GM12892 (cell line): ENCODE measurements at regions not wholly inside any gene's neighbourhood (a gene's known extent, or its start where the extent isn't known, plus 50 kb on each side); places are given as distances from the start of the nearest gene placed in this dataset.

Experiments
- DNase-seq: peaks from one replicate; pipeline ENCODE4 v3.0.0; 2011; ENCODE audit not compliant: insufficient read length
- FAIRE-seq: peaks from 2 replicates; lab custom pipeline; 2011; peaks lifted over from hg19 to GRCh38; lab: Jason Lieb, UNC
- POLR2A ChIP-seq: IDR thresholded peaks from 2 replicates; pipeline ENCODE4 v1.6.1; 2011; ENCODE audit warnings: low read depth, low read length, control low read depth
- POLR2AphosphoS5 ChIP-seq: IDR thresholded peaks from 2 replicates; pipeline ENCODE4 v1.6.1; 2011; ENCODE audit warnings: low read depth, low read length, control low read depth
- TAF1 ChIP-seq: IDR thresholded peaks from 2 replicates; pipeline ENCODE4 v1.6.1; 2011; ENCODE audit warnings: low read depth, mild to moderate bottlenecking, control low read depth, low read length, borderline replicate concordance

DNA sequence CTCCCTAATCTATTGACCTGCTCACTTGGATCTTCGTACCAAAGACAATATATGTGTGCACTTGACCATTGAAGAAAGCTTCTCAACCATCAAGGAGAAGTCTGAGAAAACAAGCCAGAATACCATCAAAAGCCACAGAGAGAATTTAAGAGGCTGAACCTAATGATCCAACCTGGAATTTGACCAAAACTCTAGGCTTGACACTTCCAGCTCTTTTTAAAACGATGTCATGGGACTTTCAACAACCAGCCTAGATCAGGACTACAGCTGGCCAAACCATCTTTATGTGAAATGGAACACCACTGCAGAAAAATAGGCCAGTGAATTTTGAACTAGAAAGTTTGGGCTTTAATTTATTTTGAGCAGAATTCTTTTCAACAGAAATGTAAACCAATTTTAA, 444.4 kb downstream of the LTN1 start:
- DNase-seq: no peak
- no peak for TF ChIP-seq TAF1
- FAIRE-seq: no peak

DNA sequence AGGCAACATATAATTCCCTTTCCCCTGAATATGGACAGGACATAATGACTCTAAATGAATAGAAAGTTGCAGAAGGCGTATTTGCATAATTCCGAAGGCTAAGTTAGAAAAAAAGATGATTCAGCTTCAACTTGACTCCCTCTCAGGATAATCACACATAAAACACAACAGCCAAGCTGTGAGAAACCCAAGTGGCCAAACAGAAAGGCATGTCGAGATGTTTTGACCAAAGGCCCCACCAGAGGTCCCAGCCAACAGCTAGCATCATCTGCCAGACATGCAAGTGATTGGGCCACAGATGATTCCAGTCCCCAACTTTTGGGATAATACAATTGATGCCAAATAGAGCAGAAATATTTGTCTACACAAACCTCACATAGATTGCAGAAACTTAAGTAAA, 444.9 kb downstream of the LTN1 start:
- FAIRE-seq (no peak), DNase-seq (no peak)
- no peak for TF ChIP-seq TAF1
- no peak for TF ChIP-seq POLR2AphosphoS5
- no peak for TF ChIP-seq POLR2A

DNA sequence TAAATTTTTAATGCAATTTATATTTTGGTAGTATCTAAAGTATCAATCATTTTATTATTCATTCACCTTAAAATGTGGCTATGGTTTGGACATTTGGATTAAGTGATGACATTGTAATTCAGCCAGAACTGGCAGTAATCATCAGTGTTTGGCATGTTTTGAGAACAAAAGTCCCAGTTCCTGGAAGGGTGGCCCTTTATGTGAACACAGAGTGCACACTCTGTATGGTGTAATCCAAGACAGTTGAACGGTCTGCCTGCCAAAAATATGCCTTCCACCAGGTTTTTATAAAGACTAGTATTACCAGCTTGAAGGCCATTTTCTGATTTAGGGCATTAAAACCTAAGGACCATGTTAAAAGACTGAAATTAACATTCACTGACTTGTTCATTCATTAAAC, 448.7 kb downstream of the LTN1 start:
- DNase-seq (no peak), FAIRE-seq (no peak)
- no peak for TF ChIP-seq POLR2AphosphoS5
- no peak for TF ChIP-seq TAF1
- TF ChIP-seq POLR2A: no peak

DNA sequence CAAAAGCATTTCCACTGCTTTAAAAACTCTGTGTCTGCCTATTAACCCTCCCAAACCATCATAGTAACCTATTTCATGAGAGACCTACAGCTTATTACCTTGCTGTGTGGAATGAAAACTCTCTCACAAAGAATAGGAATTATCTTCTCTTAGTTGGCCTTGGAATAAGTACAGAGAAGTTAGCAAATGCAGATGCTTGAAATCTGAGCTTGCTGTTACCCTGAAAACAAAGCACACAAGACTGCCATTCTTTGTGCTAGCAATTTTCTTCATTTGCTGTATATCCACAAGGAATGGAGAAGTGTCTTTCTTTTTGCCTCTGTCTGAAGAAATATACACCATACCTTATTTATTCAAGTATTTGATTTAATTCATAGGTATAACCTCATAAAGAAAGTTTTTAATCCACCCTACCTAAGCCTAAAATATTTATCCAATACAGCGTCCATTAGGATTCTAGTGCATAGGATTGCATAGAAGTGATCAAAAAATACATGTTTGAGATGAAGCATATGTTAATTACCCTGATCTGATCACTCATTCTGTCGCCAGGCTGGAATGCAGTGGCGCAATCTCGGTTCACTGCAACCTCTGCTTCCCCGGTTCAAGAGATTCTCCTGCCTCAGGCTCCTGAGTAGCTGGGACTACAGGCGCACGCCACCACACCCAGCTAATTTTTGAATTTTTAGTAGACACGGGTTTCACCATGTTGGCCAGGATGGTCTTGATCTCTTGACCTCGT, 451.1 kb downstream of the LTN1 start:
- no peak for FAIRE-seq
- no peak for DNase-seq

DNA sequence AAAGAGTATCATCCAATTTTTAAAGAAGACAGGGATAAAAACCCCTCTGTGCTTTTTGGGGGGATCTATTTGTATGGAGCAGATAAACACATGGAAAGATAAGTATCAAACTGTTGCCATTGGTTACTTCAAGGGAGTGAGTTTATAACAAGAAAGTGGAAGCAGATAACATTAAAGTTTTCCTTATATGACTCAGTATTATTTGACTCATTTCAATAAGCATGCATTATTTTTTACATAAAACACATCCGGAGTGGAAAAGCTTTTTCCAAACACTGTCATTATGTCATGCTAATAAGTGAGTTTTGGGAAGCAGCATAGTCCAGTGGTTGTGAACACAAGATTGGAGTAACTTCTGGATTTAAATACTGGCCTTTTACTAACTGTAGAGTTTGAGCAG, 452.2 kb downstream of the LTN1 start:
- TF ChIP-seq TAF1: no peak
- no peak for DNase-seq
- FAIRE-seq: no peak

More for the DNA sequence above, 451.1 kb downstream of the LTN1 start:
- TF ChIP-seq POLR2AphosphoS5 (no peak), TAF1 (no peak), POLR2A (no peak)

DNA sequence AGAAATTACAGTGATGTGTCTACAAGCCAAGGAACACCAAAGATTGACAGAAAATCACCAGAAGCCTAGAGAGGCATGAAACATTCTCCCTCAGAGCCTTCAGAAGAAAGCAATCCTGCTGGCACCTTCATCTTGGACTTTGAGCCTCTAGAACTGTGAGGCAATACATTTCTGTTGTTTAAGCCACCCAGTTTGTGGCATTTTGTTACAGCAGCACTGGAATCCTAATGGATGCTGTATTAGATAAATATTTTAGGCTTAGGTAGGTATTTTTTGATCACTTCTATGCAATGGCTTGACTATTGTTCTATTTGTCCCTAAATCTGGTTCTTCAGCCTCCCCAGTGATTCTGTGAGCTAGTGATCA, 453.1 kb downstream of the LTN1 start:
- no peak for FAIRE-seq
- no peak for DNase-seq
- no peak for TF ChIP-seq TAF1
- no peak for TF ChIP-seq POLR2A
- TF ChIP-seq POLR2AphosphoS5: no peak

DNA sequence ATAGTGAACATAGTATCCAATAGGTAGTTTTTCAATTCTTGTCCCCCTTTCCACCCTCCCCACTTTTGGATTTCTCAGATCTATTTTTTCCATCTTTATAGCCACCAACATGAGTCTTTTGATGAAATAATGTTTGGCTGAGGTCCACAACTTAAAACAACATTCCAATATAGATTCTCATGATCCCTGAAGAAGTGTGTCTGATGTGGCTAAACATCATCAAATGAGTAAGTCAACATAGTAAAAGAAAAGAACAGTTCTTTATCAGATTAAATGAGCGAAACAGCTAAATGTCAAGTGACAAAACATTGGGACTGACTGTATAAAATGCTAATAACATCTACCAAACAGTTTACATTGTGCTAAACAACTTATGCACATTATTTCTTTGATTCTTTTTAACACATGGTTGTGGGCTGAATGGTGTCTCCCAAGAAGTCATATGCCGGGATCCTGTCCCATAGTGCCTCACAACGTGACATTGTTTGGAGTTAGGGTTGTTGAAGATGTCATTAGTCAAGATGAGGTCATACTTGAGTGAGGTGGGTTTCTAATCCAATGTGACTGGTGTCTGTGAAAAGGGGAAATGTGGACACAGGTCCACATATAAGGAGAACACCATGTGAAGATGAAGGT, 453.6 kb downstream of the LTN1 start:
- no peak for FAIRE-seq
- no peak for TF ChIP-seq POLR2A
- TF ChIP-seq POLR2AphosphoS5: no peak
- no peak for TF ChIP-seq TAF1
- DNase-seq: no peak

DNA sequence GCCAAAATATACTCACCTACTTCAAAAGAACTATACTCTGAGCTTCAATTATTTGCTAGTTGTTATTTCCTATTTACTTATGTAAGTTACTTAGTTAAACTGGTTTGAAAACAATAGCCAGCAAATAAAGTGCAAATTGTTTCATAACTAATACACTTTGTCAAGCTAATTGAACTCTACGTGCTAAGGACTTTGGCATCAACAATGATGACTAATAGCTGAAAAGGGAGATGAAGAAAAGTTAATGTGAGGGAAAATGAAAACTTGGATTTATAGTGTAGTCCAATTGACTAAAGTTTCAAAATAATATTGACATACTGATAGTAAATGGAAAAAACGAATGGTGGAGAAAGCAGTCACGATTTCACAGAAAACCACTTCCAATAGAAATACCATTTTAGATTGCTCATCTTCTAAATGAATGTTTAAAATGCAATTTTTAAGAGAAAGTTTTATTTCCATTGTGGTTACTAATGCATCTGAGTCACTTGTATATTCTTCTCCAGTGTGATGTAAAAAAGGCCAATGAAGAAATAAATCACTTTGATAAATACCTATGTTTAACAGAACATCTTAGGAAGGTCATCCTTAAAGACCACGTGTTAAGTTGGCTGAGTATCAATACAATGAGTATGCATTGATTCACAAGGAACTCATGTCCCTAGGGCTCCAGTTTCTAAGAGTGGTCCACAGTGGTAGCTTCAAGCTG, 455.2 kb downstream of the LTN1 start:
- no peak for DNase-seq
- FAIRE-seq: no peak
- TF ChIP-seq POLR2AphosphoS5 (no peak), TAF1 (no peak), POLR2A (no peak)

DNA sequence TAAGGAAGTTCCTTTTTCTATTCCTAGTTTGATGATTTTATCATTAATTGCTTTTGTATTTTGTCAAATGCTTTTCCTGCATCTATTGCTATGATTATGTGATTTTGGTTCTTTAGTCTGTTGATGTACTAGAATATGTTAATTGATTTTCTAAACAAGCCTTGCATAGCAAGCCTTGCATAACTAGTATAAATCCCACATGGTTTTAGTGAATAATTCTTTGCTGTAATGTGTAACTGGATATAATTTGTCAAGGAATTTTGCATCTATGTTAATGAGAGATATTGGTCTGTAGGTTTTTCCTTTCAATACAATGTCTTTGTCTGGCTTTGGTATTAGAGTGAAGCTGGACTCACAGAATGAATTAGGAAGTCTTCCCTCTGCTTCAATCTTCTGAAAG, 460.2 kb downstream of the LTN1 start:
- no peak for DNase-seq
- no peak for TF ChIP-seq POLR2A
- no peak for TF ChIP-seq POLR2AphosphoS5
- TF ChIP-seq TAF1: no peak
- no peak for FAIRE-seq

DNA sequence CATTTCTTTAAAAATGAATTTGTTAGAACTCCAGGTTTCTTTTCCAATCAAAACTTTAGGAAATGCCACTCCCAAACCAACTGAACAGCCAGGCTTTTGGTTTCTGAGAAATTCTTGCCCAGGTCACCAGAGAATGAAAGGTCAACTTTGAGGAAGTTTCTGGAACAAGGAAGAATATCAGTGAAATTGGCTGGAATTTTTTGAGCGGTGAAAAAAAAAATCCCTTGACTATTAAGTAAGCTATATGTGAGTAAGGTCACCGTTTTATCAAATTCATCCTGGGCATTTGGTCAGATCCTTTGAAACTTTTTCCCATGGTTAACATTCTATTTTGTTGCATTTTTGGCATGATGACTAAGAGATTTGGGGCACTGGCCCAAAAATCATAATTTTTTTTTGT, 469.3 kb downstream of the LTN1 start:
- FAIRE-seq (no peak), DNase-seq (no peak)
- no peak for TF ChIP-seq TAF1
- TF ChIP-seq POLR2A: no peak
- no peak for TF ChIP-seq POLR2AphosphoS5

DNA sequence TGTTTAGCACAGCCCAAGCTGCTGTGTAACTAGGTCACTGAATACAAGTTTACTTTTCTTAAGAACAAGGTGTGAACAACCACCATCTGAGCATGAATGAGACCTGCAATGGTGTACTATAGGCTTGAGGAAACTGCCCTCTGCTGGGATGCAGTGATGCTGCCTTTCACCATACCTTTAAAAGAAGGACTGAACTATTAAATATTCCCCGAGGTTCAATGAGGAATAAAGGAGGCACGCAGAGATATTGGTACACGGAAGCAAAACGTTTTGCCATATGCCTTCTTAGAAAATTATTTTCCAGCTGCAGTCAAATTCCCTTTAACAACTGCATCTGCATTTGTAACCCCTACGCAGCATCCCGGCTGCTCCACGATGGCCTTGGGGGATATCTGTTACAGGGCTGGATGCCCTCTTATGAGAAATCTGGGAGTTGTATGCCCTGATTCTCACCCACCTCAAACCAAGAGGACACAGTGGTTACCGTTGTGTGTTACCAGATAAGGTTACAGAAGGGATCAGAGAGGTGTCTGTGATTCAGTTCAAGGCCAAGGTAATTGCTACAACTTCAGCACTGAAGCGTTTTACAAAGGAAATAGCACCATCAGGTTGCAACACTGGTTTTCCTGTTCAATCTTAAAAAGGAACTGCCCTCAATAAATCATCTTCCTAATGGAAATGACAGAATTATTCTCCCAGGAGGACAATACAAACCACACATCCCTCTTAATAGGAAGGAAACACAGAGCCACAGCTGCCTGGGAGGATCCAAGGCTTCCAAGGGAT, 470.5 kb downstream of the LTN1 start:
- no peak for DNase-seq
- TF ChIP-seq POLR2AphosphoS5 (no peak), POLR2A (no peak), TAF1 (no peak)
- FAIRE-seq: no peak

DNA sequence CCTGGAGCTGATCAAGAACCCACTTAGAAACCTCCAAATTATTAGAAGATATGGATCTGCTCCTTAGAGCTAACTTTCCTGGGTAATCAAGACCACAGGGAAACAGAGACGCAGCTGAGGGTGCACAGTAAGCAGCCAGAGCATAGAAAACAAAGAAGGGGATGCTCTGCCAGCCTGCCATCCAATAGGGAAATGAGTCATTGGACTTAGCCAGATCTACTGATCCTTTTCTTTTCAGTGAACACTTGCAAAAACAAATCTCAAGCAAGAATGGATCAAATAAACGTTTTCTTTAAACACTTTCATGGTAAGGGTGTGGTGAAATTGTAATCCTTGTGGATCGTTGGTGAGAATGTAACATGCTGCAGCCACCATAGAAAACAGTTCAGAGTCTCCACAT, 474.0 kb downstream of the LTN1 start:
- DNase-seq (no peak), FAIRE-seq (no peak)
- TF ChIP-seq POLR2A (no peak), TAF1 (no peak), POLR2AphosphoS5 (no peak)
